T-helper 1 cell (primary cell): ENCODE measurements at regions not wholly inside any gene's neighbourhood (a gene's known extent, or its start where the extent isn't known, plus 50 kb on each side); places are given as distances from the start of the nearest gene placed in this dataset.

Source experiments
- DNase-seq, 5 donors: peaks; one replicate each; pipeline ENCODE4 v3.0.0-alpha.2; 2012 to 2020

- no peak for DNase-seq
Measured at GRCh38 chr5:89008291-89008690, 125.3 kb upstream of the MEF2C start.

DNA sequence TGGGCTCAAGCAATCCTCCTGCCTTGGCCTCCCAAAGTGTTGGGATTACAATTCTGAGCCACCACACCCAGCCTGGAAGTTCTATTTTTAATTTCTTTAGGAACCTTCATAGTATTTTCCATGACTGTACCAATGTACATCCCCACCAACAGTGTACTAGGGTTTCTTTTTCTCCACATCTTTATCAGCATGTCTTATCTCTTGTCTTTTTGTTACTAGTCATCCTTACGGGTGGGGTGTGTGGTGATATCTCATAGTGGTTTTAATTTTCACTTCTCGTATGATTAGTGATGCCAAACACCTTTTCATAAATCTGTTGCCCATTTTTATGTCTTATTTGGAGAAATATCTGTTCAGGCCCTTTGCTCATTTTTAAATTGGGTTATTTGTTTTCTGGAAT lies 123.0 kb upstream of the MEF2C start:
- DNase-seq: no peak

DNA sequence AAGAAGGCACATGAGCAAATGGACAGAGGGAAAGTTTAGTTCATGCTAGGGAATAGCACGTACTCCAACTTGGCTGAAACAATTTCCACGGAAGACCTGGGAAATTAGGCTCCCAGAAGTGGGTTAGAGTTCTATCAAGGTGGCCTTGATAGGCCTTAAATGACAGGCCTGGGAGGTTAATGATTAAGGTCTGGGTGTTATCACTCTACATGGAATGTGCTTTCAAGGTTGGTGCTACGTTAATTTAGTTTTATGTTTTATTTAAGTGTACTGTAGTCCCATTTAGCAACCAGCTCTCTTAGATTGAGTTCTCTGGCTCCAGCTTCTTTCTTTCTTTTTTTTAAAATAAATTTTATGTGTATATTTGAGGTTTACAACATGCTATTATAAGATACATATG lies 121.4 kb upstream of the MEF2C start:
- DNase-seq: no peak

GRCh38 chr5:89003563-89004036 lies 120.6 kb upstream of the MEF2C start:
- DNase-seq: no peak

- DNase-seq: no peak
Measured at GRCh38 chr5:88999853-89000252, 116.9 kb upstream of the MEF2C start.

- DNase-seq: no peak
Measured at GRCh38 chr5:88997937-88998336, 115.0 kb upstream of the MEF2C start.

DNA sequence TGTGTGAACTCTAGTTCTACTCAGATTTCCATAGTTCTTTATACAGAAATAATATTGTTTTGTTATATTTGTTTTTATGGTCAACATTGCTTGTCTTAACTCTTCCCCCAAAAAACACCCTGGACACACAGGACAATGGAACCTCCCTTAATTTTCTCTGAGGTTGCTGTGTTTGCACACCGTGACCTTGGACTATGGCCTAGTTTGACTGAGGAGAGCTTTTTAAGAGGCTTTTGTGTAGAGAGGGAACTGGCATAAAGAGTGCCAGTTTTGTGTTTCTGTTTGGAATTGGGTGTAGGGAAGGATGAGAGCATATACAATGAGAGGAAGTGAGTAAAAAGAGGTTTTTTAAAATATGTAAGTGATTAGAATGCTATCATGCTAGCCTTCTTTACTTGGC lies 101.1 kb upstream of the MEF2C start:
- DNase-seq: no peak

GRCh38 chr5:88979726-88980125 lies 96.7 kb upstream of the MEF2C start:
- DNase-seq: no peak

- peak in 1 of 5 donors; percentile 28 for DNase-seq
Measured at GRCh38 chr5:88979244-88979643, 96.3 kb upstream of the MEF2C start.

DNA sequence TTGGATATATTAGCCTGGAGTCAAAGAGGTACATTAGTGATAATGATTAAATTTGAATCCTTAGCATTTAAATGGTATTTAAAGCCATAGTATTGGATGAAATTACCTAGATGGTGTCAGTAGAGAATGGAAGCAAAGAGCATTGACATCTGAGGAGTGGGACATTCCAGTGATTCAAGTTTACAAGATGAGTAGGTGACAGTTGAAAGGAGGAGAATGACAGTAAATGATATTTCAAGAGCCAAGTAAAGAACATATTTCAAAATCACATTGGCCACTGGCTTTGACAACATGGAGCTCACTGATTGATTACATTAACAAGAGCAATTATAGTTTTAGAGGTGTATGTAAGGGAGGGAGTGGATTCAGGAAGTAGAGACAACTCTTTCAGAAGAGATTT lies 93.9 kb upstream of the MEF2C start:
- DNase-seq: no peak

DNA sequence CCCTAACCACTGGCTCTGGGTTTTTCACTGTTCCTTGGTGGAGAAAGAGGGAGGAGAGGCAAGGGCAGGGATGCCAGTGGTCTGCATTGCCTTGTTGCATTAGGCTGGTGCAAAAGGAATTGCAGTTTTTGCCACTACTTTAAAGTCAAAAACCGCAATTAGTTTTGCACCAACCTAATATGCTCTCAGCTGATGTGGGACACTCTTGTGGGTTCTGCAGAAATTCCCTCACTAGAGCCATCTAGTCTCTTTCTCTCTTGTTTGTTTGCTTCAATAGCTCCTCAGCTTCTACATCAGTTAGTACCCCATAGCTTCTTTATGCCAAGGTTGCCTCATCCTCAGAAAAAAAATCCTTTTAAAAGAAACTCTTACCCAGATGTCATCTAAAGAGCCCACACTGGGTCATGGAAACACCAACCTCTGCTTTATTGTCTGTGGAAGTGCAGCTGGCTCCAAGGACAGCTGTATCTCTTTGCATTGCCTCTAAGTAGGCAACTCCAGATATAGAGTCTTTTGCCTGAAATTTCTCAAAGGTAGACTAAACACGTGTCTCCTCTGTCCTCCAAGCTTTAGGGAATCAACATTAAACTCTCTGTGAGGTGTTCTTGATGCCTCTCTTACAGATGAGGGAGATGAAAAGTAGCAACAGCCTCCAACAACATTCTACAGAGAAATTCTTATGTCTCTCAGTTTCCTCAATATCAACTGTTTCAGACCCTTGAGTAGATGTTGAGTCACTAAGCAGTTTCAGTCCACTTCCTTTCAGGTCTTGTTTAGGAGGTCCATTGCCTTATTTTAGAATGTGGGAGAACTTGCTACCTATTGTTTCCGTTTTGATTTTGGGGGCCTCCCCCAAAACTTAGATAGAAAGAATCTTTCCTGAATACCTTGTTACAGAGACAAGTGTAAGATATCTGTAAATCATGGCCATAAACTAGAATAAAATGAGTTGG lies 84.9 kb upstream of the MEF2C start:
- no peak for DNase-seq

DNA sequence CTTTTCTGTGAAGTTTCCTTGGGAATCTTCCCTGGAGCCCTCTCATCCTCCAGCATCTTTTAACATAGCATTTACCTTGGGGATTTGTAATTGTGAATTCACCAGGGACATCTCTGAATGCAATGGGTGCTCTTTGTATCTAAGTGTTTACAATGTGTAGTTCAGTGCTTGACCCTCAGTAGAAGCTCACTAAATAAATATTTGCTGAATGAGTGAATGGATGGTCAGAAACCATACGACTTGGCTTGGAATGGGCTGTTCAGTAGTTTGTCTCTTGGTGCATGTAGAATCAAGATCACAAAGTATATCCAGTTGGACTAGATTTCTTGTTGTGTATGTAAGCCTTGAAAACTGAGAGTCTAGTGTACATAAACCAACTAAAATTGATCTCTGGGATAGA lies 81.8 kb upstream of the MEF2C start:
- no peak for DNase-seq

DNA sequence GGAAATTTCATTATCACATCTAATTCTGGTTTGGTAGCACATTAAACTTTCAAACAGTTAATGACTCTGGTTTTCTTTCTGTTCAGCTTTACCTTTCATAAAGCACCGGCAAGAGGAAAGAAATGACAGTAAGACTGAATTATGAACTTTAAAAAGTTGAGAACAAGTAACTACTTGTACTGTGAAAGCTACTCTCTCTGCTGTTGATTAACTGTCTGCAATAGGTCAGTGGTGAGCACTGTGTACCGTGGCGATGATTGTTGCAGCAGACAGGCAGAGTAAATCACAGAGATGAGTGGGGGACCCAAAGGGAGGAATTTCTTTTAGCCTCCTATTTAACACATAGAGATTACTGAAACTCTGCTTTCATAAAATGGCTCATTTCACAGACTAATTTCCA lies 74.0 kb upstream of the MEF2C start:
- DNase-seq: no peak

- DNase-seq: no peak
Measured at GRCh38 chr5:88956416-88956815, 73.4 kb upstream of the MEF2C start.

DNA sequence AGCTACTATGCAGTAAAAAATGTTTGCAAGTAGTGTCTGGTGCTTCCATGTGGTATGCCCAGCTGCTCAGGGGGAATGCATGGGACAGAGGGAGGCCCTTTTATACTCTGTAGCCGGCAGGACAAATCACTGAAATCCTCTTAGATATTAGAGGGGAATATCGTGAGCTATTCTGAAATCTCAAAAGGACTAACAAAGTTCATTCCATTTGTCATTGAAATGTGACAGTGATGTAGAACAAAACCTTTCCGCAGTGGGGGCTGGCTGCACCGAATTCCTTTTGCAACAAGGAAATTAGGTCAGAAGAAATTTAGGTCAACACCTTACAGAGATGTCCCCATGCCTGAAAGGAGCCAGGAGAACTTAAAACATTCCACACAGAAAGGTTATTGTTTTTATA lies 72.4 kb upstream of the MEF2C start:
- DNase-seq: no peak

GRCh38 chr5:88954511-88954910 lies 71.5 kb upstream of the MEF2C start:
- DNase-seq: no peak

DNA sequence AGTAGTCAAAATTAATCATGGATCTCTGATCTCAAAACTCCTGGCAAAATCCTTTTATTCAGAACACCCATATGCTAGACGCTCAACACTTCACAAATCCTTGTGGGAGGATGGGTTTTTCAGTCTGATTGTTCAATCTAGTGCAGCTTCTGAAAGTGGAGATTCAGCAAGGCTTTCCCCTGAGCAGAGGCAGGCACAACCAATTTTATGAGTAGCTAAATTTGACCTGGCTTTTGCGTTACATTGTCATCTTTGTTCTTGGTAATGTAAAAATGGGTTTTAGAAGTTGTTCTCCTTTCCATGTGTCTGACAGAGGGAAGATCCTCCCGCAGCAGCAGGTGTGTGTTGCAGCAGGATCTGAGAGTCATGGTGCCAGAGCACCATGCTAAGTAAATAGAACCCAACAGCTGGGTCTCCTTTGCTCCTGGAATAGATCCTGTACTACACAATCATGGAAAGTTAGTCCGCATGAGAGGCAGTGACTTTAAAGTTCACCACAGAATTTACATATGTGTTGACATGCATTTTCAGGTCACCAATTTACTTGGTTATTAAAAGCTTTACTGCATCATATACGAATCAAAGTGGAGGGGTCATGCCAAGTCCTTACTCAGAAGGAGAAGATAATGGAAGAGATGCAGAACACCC lies 70.1 kb upstream of the MEF2C start:
- DNase-seq: no peak

DNA sequence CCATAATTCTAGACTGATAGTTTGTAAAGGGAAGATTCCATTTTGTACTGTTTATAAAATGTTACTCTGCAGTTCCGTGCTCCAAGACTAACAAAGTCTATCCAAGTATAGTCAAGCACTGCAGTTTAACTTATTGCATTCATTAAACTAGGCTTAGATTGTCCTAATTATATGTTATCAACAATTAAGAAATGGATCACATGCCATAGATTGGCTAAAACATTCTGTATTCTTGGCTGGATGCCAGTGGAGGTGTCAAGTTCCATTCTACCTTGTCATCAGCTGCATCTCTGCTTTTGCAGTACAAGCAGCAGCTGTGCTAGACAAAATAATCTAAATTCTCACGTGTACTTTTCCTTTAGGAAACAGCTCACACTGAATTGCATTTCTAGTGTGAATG lies 69.4 kb upstream of the MEF2C start:
- no peak for DNase-seq

DNA sequence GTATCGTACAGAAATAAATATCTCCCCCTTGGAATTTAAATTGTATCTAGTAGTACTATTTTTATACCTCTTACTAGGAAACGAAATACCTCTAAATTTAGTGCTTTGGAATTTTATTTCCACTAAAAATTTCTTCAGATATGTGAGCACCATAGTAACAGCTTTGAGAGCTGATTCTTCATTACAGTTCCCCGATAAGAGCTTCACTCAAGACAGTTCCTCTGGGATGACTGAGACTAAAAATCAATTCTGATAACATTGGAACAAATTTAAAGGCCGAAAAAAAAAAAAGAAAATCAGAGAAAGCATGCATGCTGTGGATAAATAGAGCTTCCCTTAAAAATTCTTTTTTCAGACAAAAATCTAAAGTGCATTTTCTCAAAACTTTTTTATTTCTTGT lies 68.5 kb upstream of the MEF2C start:
- DNase-seq: no peak

GRCh38 chr5:88948746-88949600 lies 66.0 kb upstream of the MEF2C start:
- no peak for DNase-seq

DNA sequence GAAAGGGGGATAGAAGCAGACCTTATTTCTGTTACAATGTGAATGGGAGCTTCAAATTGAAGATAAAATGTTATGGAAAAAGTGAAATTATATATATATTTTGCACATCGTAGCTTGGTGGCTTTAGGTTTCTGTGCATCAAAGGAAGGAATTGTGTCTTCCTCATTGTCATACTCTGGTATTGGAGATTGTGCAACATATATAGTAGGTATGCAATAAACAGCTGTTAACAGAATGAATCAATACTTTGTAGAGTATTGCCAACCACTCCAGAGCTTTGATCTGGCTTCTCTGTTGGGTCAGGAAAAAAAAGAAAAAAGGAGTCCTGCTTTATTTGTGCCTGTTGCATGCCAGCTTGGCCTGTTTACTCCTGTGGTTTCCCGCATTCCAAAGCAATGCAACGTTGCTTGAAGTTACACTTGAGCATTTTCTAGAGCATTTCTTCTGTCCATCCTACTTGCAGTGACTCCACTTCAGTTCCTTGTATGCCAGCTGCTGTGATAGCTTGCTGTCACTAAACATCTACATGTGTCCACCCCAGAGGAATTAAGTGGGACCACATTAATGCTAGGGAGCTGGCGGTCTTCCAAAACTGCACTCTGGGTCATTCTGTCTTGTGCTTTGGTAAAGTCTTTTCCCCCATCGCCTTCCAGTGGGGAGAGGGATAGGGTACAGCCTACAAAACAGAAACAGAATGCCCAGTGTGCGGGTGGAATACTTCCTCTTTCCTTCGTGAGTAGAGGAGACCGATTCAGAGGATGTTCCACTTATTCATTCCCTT lies 62.0 kb upstream of the MEF2C start:
- DNase-seq: no peak

- no peak for DNase-seq
Measured at GRCh38 chr5:88941581-88941980, 58.6 kb upstream of the MEF2C start.
